Fibroblast of villous mesenchyme (primary cell): ENCODE measurements at regions not wholly inside any gene's neighbourhood (a gene's known extent, or its start where the extent isn't known, plus 50 kb on each side); places are given as distances from the start of the nearest gene placed in this dataset.

ENCODE experiments used
- DNase-seq: peaks from one replicate; pipeline ENCODE4 v3.0.0-alpha.2; 2010; ENCODE audit warnings: low read depth
- H3K4me3 ChIP-seq: 2 replicates; pipeline ENCODE4 v1.5.1; 2011; ENCODE audit warnings: low read depth, mild to moderate bottlenecking, low read length
- TF ChIP-seq, protein P1 (sequence below): IDR thresholded peaks from 2 replicates; pipeline ENCODE4 v1.5.1; 2012; ENCODE audit warnings: low read depth, mild to moderate bottlenecking, low read length; ENCODE audit not compliant: insufficient read depth

DNA sequence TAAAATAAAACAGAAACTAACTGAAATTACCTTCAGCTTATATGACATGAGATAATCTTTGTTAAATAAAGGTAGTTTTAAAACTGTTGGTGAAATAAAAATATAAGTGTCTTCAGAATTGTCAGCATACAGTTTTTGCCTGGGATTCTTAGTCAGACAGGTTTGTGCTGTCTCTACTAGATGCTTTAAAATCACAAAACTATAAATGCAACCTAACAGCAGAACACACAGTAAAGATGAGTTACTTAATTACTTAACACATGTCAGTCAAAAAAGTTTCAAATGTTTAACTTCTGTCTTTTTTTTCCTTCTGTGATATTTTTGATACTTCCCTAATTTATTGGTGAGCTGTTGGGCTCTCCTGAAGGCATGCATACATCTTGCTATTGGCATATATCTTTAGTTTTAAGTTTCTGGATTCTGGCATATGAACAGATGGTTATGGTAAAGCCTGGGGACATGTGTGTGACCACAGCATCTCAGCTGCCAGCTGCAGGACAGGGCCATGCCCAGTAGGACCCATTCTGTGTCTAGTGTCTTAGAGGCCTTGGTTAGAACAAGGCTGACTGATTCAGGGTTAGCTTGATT lies 231.1 kb upstream of the NUDT12 start:
- no peak for DNase-seq

DNA sequence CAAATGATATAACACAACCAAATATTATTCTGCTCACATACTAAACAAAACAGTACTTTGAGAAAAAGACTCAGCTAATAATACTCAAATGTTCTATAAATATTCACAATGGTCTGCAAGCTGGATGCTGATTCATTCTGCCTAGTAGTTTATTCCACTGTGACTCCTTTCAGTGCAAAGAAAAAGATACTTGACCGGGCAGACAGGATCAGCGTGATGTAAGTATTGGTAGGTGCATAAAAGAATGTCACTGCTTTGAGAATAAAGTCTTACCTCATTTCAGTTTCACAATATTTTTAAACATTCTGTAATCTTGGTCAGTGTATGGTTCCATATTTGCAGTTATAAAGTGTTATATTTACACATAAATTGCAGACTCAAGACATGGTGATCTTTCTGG lies 223.0 kb upstream of the NUDT12 start:
- DNase-seq: peak; percentile 12
- H3K4me3 ChIP-seq: no peak overlapping the region
- TF ChIP-seq, protein P1, sequence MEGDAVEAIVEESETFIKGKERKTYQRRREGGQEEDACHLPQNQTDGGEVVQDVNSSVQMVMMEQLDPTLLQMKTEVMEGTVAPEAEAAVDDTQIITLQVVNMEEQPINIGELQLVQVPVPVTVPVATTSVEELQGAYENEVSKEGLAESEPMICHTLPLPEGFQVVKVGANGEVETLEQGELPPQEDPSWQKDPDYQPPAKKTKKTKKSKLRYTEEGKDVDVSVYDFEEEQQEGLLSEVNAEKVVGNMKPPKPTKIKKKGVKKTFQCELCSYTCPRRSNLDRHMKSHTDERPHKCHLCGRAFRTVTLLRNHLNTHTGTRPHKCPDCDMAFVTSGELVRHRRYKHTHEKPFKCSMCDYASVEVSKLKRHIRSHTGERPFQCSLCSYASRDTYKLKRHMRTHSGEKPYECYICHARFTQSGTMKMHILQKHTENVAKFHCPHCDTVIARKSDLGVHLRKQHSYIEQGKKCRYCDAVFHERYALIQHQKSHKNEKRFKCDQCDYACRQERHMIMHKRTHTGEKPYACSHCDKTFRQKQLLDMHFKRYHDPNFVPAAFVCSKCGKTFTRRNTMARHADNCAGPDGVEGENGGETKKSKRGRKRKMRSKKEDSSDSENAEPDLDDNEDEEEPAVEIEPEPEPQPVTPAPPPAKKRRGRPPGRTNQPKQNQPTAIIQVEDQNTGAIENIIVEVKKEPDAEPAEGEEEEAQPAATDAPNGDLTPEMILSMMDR: no peak

More for the DNA sequence above, 231.1 kb upstream of the NUDT12 start:
- no peak overlapping the region for H3K4me3 ChIP-seq
- TF ChIP-seq, protein P1: no peak

DNA sequence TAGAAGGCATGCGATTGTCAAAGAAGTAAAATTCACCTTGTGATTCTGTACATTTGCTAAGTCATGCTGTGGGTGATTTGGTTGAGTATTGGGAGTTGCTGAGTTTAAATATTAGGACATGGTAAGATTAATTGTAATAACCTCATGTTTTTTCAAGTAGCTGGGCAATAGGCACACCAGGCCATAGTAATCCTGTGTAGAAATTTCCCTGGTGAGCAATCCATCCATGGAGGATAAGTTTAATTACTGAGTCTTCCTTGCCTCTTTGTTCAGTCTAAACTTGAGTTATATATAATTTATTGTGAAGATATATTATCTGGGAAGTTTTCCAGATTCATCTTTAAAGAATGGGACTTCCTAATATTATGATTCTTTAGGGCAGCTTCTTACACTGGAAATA lies 221.1 kb upstream of the NUDT12 start:
- H3K4me3 ChIP-seq: no peak overlapping the region

DNA sequence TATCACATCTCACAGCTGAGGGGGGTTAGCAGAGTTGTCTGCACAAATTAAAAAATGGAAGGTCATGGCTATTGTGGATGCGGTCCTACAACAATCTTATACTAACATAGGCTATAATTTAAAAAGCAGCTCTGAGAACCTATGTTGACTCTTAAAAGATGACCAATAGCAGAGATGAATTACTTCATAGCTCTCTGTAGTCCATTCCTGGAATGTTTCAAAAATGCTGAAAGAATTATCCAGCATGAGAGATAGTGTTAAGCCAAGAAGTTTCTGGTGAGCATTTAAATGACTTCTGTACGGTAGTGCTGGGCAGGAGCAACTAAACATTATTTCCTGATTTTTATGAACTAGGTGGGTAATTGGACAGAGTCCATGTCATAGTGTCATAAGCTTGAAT lies 218.2 kb upstream of the NUDT12 start:
- no peak for DNase-seq
- H3K4me3 ChIP-seq: no peak overlapping the region
- TF ChIP-seq, protein P1: no peak

More for the DNA sequence above, 221.1 kb upstream of the NUDT12 start:
- TF ChIP-seq, protein P1: no peak
- DNase-seq: no peak

DNA sequence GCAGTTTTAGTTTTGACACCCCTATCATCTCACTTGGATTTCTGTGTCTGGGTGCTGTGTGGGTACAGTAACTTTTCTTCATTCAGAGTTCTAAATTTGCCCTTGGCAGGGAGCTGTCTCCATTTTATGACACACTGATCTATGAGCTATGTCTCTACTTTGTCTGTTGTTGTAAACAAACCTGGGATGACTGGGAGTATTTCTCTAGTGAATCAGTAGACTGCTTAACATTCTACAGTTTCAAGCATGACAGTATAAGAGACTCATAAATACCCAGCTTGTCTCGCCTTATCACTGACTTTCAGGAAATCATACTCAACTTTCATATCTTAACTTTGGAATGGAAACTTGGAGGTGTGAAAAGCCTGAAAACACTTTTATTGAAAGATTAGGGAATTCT lies 212.1 kb upstream of the NUDT12 start:
- peak; percentile 36 for DNase-seq
- no peak overlapping the region for H3K4me3 ChIP-seq
- TF ChIP-seq, protein P1: no peak

DNA sequence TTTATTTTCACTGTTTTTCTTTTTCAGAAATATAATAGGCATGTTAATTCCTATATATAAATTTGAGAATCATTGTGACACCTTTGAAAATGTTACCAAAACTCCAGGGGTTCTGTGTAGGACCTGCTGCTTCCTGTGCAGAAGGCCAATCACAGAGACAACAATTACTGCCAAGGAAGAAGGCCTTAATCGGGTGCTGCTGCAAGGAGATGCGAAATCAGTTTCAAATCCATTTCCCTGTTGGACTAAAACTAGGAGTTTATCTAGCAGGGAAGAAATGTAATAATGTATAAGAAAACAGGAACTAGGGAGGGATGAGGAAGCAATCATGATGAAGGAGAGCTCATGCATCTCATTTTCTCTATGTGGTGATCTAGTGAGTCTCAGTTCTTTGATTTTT lies 209.7 kb upstream of the NUDT12 start:
- DNase-seq: no peak
- TF ChIP-seq, protein P1: no peak
- no peak overlapping the region for H3K4me3 ChIP-seq

DNA sequence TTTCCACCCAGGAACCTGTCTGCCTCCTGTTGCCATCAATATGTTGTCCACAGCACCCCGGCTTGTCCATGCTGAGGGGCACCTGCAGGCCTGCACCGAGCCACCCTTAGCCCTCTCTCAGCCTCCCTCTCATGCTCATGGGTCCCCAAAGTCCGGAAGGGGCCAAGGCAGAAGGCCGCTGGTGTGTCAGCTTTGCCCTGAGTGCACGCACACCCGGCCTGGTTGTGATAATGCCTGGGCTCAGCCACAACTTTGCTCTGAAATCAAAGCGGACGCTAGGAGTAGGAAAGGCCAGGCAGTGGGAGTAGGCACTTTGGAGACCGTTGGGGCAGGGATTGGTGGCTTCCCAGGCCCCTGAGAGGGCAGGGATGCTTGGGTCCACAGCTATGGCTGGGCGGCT lies 201.8 kb upstream of the NUDT12 start:
- no peak overlapping the region for H3K4me3 ChIP-seq
- DNase-seq: no peak
- TF ChIP-seq, protein P1: no peak
